Right atrium auricular region (tissue), 2 donors: ENCODE measurements at regions not wholly inside any gene's neighbourhood (a gene's known extent, or its start where the extent isn't known, plus 50 kb on each side); places are given as distances from the start of the nearest gene placed in this dataset.

Experiments used
- DNase-seq: peaks from one replicate; pipeline ENCODE4 v3.0.0-alpha.2; 2019; ENCODE audit warnings: low spot score
- H3K27ac ChIP-seq, 2 donors: fragments of 200-600 bp; sonication (generic); 1 replicate in 1 of 2; 2 replicates in 1 of 2; pipeline ENCODE4 v1.5.1; 2016 to 2019
- H3K27me3 ChIP-seq, 2 donors: fragments of 200-600 bp; sonication (generic); one replicate each; pipeline versions ENCODE4 v1.5.1 to v1.6.0; 2017 to 2019
- H3K36me3 ChIP-seq: fragments of 200-600 bp; sonication (generic); one replicate; pipeline ENCODE4 v1.5.1; 2016
- H3K4me1 ChIP-seq, 2 donors: fragments of 200-600 bp; sonication (generic); one replicate each; pipeline versions ENCODE4 v1.5.1 to v1.6.0; 2017 to 2019
- H3K4me3 ChIP-seq, 2 donors: fragments of 200-600 bp; sonication (generic); 1 replicate in 1 of 2; 2 replicates in 1 of 2; pipeline ENCODE4 v1.5.1; 2017 to 2019; ENCODE audit warnings: mild to moderate bottlenecking in 1 of 2, moderate library complexity in 1 of 2
- H3K9me3 ChIP-seq, 2 donors: fragments of 200-600 bp; sonication (generic); one replicate each; pipeline ENCODE4 v1.5.1; 2019
- CTCF ChIP-seq, 2 donors: fragments of 200-600 bp; sonication (generic); IDR thresholded peaks; one replicate each; pipeline ENCODE4 v1.5.1; 2019; ENCODE audit warnings: antibody characterized with exemption in 2 of 2

- no peaks in the 10 kb centered on the region for H3K27me3 ChIP-seq
- TF ChIP-seq CTCF (IDR thresholded peaks at IDR 0.05) = no peak
- no peak overlapping the region for H3K4me3 ChIP-seq
- no peak overlapping the region for H3K27ac ChIP-seq
- no peak for DNase-seq
- no peaks in the 10 kb centered on the region for H3K36me3 ChIP-seq
- H3K9me3 ChIP-seq = no peaks in the 10 kb centered on the region
- no peaks in the 10 kb centered on the region for H3K4me1 ChIP-seq
Measured at GRCh38 chr3:182597621-182598041, 195.7 kb upstream of the ATP11B start.

GRCh38 chr3:182601597-182601996, 191.7 kb upstream of the ATP11B start:
- no peaks in the 10 kb centered on the region for H3K9me3 ChIP-seq
- no peak overlapping the region for H3K4me3 ChIP-seq
- no peak for TF ChIP-seq CTCF (IDR thresholded peaks at IDR 0.05)
- no peak for DNase-seq
- no peaks in the 10 kb centered on the region for H3K4me1 ChIP-seq
- no peak overlapping the region for H3K27ac ChIP-seq
- H3K27me3 ChIP-seq = no peaks in the 10 kb centered on the region
- H3K36me3 ChIP-seq = no peaks in the 10 kb centered on the region

- Histone ChIP-seq H3K36me3 (no peaks in the 10 kb centered on the region), H3K9me3 (no peaks in the 10 kb centered on the region), H3K4me3 (no peak overlapping the region), H3K27ac (no peak overlapping the region), H3K27me3 (no peaks in the 10 kb centered on the region), H3K4me1 (no peaks in the 10 kb centered on the region)
- no peak for DNase-seq
- TF ChIP-seq CTCF (IDR thresholded peaks at IDR 0.05) = no peak
Measured at GRCh38 chr3:182603501-182603900, 189.8 kb upstream of the ATP11B start.

GRCh38 chr3:182605882-182606611, 187.3 kb upstream of the ATP11B start:
- no peaks in the 10 kb centered on the region for H3K9me3 ChIP-seq
- no peak for TF ChIP-seq CTCF (IDR thresholded peaks at IDR 0.05)
- no peak for DNase-seq
- no peaks in the 10 kb centered on the region for H3K27me3 ChIP-seq
- no peak overlapping the region for H3K27ac ChIP-seq
- H3K4me1 ChIP-seq = no peaks in the 10 kb centered on the region
- H3K36me3 ChIP-seq = no peaks in the 10 kb centered on the region
- no peak overlapping the region for H3K4me3 ChIP-seq

- no peaks in the 10 kb centered on the region for H3K9me3 ChIP-seq
Measured at GRCh38 chr3:182606905-182607504, 186.3 kb upstream of the ATP11B start.

More at GRCh38 chr3:182606905-182607504, 186.3 kb upstream of the ATP11B start:
- H3K4me1 ChIP-seq = no peaks in the 10 kb centered on the region
- no peak overlapping the region for H3K4me3 ChIP-seq
- H3K27me3 ChIP-seq = no peaks in the 10 kb centered on the region
- no peak for TF ChIP-seq CTCF (IDR thresholded peaks at IDR 0.05)
- no peak overlapping the region for H3K27ac ChIP-seq
- no peak for DNase-seq
- H3K36me3 ChIP-seq = no peaks in the 10 kb centered on the region
